Loucy (cell line): ENCODE measurements at regions not wholly inside any gene's neighbourhood (a gene's known extent, or its start where the extent isn't known, plus 50 kb on each side); places are given as distances from the start of the nearest gene placed in this dataset.

Experiments
- CTCF ChIP-seq: fragments of 200-600 bp; sonication (generic); conservative IDR thresholded peaks from 2 replicates; pipeline ENCODE4 v1.5.1; 2014; ENCODE audit warnings: mild to moderate bottlenecking, antibody characterized with exemption, low read length
- EZH2phosphoT487 ChIP-seq: fragments of 200-600 bp; IDR thresholded peaks from 2 replicates; pipeline ENCODE4 v1.6.1; 2018; ENCODE audit warnings: antibody characterized with exemption, mild to moderate bottlenecking, moderate library complexity, borderline replicate concordance

- TF ChIP-seq EZH2phosphoT487 (no peak), CTCF (no peak)
These were observed 506.9 kb downstream of the BCL11A start for GRCh38 chr2:60046529-60046928.
